OCI-LY7 (cell line): ENCODE measurements at regions not wholly inside any gene's neighbourhood (a gene's known extent, or its start where the extent isn't known, plus 50 kb on each side); places are given as distances from the start of the nearest gene placed in this dataset.

Experiments
- BruUV-seq: library from RNA; stranded (reverse); fragments of 400-500 nt; replicated peaks from 2 replicates; lab custom pipeline; 2021; lab: Mats Ljungman, UMichigan
- CTCF ChIA-PET: fragments of 300-600 bp; sonication (Branson Sonifier 250); formaldehyde crosslinking; loops from one replicate; lab custom pipeline; 2022; ENCODE audit warnings: antibody characterized with exemption; ENCODE audit not compliant: unreplicated experiment; lab: Charles Lee
- POLR2A ChIA-PET: fragments of 300-600 bp; sonication (Branson Sonifier 250); formaldehyde crosslinking; loops from one replicate; lab custom pipeline; 2022; ENCODE audit warnings: antibody characterized with exemption; lab: Charles Lee
- DNase-seq: peaks from one replicate; pipeline ENCODE4 v3.0.0-alpha.2; 2015; ENCODE audit warnings: low spot score
- H2AFZ ChIP-seq: fragments of 200-600 bp; sonication (generic), shearing (Covaris generic); 2 replicates; pipeline ENCODE4 v1.6.1; 2014; ENCODE audit warnings: mild to moderate bottlenecking, antibody characterized with exemption, low read length, moderate library complexity
- H3K27ac ChIP-seq: fragments of 200-600 bp; sonication (generic); 2 replicates; pipeline ENCODE4 v1.5.1; 2014; ENCODE audit warnings: mixed run types, low read depth, mild to moderate bottlenecking, moderate library complexity, low read length, inconsistent platforms; ENCODE audit not compliant: poor library complexity, severe bottlenecking
- H3K36me3 ChIP-seq: fragments of 200-600 bp; sonication (generic); 2 replicates; pipeline ENCODE4 v1.6.1; 2014; ENCODE audit warnings: mild to moderate bottlenecking, antibody characterized with exemption, low read length, moderate library complexity, mixed read lengths; ENCODE audit not compliant: insufficient read depth
- H3K4me1 ChIP-seq: fragments of 200-600 bp; sonication (generic); 2 replicates; pipeline ENCODE4 v1.5.1; 2014; ENCODE audit warnings: mild to moderate bottlenecking, low read length; ENCODE audit not compliant: insufficient read depth, poor library complexity, severe bottlenecking
- H3K4me2 ChIP-seq: fragments of 200-600 bp; sonication (generic); 2 replicates; pipeline ENCODE4 v1.6.1; 2014; ENCODE audit warnings: mild to moderate bottlenecking, low read length
- H3K4me3 ChIP-seq: fragments of 200-600 bp; sonication (generic); 2 replicates; pipeline ENCODE4 v1.5.1; 2014; ENCODE audit warnings: mild to moderate bottlenecking, low read depth, low read length; ENCODE audit not compliant: poor library complexity, severe bottlenecking
- H3K79me2 ChIP-seq: fragments of 200-600 bp; sonication (generic); 2 replicates; pipeline ENCODE4 v1.6.1; 2016; ENCODE audit warnings: low read depth, mild to moderate bottlenecking, low read length, moderate library complexity, mixed read lengths; ENCODE audit not compliant: insufficient read depth
- H3K9me2 ChIP-seq: fragments of 200-600 bp; sonication (generic); 2 replicates; pipeline ENCODE4 v1.6.1; 2016; ENCODE audit warnings: mild to moderate bottlenecking, low read length, mixed read lengths; ENCODE audit not compliant: insufficient read depth
- H3K9me3 ChIP-seq: fragments of 200-600 bp; sonication (generic); 2 replicates; pipeline ENCODE4 v1.6.1; 2014; ENCODE audit warnings: mild to moderate bottlenecking, mixed run types, low read length, mixed read lengths
- H4K20me1 ChIP-seq: fragments of 200-600 bp; sonication (generic); 2 replicates; pipeline ENCODE4 v1.6.1; 2014; ENCODE audit warnings: mild to moderate bottlenecking, antibody characterized with exemption, low read length, moderate library complexity, mixed read lengths; ENCODE audit not compliant: insufficient read depth
- CTCF ChIP-seq: fragments of 200-600 bp; sonication (generic); conservative IDR thresholded peaks from 2 replicates; pipeline ENCODE4 v1.5.1; 2014; ENCODE audit warnings: mild to moderate bottlenecking, antibody characterized with exemption, low read length, moderate library complexity, mixed read lengths
- EZH2phosphoT487 ChIP-seq: fragments of 200-600 bp; sonication (generic); IDR thresholded peaks from 2 replicates; pipeline ENCODE4 v1.6.1; 2018; ENCODE audit warnings: low read depth, borderline replicate concordance, mild to moderate bottlenecking, mixed run types, antibody characterized with exemption, low read length, moderate library complexity, mixed read lengths
- intact Hi-C: fragments of 100-400 bp; cut with micrococcal nuclease; formaldehyde crosslinking; loops from one replicate; pipeline ENCODE4 v1.10.0; 2022; ENCODE audit not compliant: unreplicated experiment

GRCh38 chr12:77560714-77561113, 270.0 kb upstream of the NAV3 start:
- Histone ChIP-seq H3K4me1 (no peaks in the 10 kb centered on the region), H4K20me1 (no peaks in the 10 kb centered on the region), H2AFZ (no peak overlapping the region), H3K9me3 (no peaks in the 10 kb centered on the region), H3K79me2 (no peaks in the 10 kb centered on the region), H3K9me2 (no peaks in the 10 kb centered on the region), H3K27ac (no peak overlapping the region), H3K4me2 (no peak overlapping the region), H3K36me3 (no peaks in the 10 kb centered on the region), H3K4me3 (no peak overlapping the region)
- ChIA-PET POLR2A (no interaction called here), CTCF (no interaction called here)
- no peak for TF ChIP-seq CTCF
- TF ChIP-seq EZH2phosphoT487: no peak
- DNase-seq: no peak
- intact Hi-C loops: no loop called here
- BruUV-seq: no TSS peak

- no TSS peak for BruUV-seq
- Histone ChIP-seq H3K4me1 (no peaks in the 10 kb centered on the region), H3K4me2 (no peak overlapping the region), H3K9me3 (no peaks in the 10 kb centered on the region), H3K9me2 (no peaks in the 10 kb centered on the region), H3K79me2 (no peaks in the 10 kb centered on the region), H2AFZ (no peak overlapping the region), H3K4me3 (no peak overlapping the region), H3K36me3 (no peaks in the 10 kb centered on the region), H4K20me1 (no peaks in the 10 kb centered on the region), H3K27ac (no peak overlapping the region)
- POLR2A ChIA-PET: no interaction called here
- no peak for DNase-seq
- intact Hi-C loops: no loop called here
- CTCF ChIA-PET: no interaction called here
- TF ChIP-seq CTCF (no peak), EZH2phosphoT487 (no peak)
These were observed 271.2 kb upstream of the NAV3 start for GRCh38 chr12:77559400-77560074.

- intact Hi-C loops: no loop called here
- TF ChIP-seq EZH2phosphoT487 (no peak), CTCF (no peak)
- CTCF ChIA-PET: no interaction called here
- Histone ChIP-seq H3K4me2 (no peak overlapping the region), H2AFZ (no peak overlapping the region), H3K9me3 (no peaks in the 10 kb centered on the region), H3K36me3 (no peaks in the 10 kb centered on the region), H4K20me1 (no peaks in the 10 kb centered on the region), H3K4me1 (no peaks in the 10 kb centered on the region), H3K4me3 (no peak overlapping the region), H3K9me2 (no peaks in the 10 kb centered on the region), H3K79me2 (no peaks in the 10 kb centered on the region), H3K27ac (no peak overlapping the region)
- BruUV-seq: no TSS peak
- DNase-seq: no peak
- POLR2A ChIA-PET: no interaction called here
These were observed 275.6 kb upstream of the NAV3 start for GRCh38 chr12:77555074-77555473.
